Activated CD8-positive, alpha-beta memory T cell treated with anti-CD3 and anti-CD28 coated beads, Interleukin-2, amount 50 U/mL, for 4 hours (primary cell): ENCODE measurements at regions not wholly inside any gene's neighbourhood (a gene's known extent, or its start where the extent isn't known, plus 50 kb on each side); places are given as distances from the start of the nearest gene placed in this dataset.
"Not testable (repeated sequence)": the region's sequence is repeated elsewhere in the genome, so short reads cannot be mapped to it uniquely, and the experiment has no call there.

Experiments used
- DNase-seq: peaks from one replicate; pipeline ENCODE4 v3.0.0-alpha.2; 2020

DNA sequence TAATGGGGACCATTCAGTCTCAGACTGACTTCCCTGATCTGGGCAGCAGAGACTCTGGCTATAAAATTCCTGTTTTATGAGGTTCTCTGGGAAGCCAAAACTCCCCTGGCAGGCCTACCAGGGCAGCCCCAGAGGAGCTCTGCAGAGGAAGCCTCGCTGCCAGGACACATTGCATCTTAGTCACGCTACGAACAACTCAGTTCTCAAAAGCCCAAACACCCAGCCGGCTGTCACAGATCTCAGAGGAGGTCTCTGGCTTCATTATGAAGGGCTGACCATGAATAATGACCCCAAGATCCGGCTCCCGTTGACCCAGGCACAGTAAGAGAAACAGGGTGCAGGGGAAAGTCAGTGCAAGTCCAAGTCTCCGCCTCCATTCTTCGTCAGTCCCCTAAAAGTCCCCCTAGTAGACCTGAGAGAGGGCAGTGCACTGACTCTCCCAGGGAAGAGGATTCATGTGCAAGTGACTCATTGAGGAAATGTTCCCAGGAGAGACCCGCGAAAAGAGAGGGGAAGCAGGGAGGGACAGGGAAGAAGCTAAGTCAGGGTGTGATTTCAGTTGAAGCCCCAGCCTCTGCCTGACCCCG is 212.3 kb downstream of the CYP26B1 start:
- no peak for DNase-seq

DNA sequence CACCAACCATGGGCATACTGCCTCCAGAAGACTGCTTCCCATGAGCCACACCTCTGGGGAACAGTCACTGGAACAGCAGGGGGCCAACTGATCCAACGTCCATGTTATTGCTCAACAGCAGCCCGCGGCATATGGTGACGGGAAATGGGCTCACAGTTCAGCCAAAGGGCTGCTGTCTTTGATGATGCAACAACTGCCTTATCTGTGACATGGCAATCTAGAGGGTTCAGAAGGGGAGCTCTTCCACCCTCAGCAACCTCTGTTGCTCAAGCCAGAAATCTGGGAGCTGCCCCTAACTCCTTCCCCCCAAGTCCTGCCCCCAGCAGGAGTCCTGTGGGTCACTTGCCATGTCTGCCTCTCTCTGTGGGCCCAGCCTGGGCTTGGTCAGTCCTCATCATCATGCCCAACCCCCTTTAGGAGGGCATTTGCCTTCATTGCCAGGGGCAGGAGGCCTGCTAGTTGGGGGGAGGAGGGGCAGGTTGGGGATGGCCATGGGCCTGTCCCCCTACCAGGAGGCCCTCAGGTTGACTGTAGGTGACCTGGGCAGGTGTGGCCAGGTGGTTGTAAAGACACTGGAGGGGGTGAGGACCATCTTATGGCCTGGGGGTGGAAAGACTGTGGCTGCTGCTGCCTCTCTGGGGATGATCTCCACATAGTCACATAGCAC is 212.9 kb downstream of the CYP26B1 start:
- DNase-seq: no peak

GRCh38 chr2:71934320-71934593 is 213.4 kb downstream of the CYP26B1 start:
- DNase-seq: no peak

DNA sequence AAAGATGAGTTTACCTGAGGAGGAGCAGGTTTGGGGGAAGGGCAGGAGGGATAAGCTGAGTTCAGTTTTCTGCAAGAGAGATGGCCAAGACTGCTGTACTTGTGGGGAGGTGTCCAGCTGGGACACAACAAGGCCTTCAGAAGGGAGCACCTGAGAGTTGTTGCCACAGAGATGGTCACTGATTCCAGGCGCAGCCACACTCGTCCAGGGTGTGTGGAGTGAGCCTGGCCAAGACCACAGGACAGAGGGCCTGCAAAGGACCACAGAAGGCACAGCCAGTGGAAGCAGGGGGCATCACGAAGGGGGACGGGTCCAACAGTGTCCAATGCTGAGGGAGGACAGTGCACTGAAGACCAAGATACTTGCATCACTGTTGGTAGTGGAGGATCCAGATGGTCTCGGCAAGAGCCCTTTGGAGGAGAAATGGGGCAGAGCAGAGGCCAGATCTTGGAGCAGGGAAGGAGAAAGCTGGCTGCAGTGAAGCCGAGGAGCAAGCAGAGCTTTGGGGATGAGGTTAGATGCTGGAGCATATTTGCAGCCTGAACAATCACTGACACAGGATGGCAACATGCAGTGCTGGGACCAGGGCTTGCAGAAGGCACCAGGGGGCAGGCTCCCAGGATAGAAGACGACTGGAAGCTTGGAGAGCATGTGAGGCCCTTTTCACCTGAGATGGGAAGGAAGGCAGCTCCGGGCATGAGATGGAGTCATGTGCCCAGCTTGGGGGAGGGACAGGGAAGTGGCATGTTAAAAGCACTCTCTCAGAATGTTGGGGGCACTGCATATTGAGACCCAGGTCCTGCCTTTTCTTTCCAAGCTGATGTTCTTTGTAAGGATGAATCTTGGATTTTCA is 214.0 kb downstream of the CYP26B1 start:
- DNase-seq: no peak

DNA sequence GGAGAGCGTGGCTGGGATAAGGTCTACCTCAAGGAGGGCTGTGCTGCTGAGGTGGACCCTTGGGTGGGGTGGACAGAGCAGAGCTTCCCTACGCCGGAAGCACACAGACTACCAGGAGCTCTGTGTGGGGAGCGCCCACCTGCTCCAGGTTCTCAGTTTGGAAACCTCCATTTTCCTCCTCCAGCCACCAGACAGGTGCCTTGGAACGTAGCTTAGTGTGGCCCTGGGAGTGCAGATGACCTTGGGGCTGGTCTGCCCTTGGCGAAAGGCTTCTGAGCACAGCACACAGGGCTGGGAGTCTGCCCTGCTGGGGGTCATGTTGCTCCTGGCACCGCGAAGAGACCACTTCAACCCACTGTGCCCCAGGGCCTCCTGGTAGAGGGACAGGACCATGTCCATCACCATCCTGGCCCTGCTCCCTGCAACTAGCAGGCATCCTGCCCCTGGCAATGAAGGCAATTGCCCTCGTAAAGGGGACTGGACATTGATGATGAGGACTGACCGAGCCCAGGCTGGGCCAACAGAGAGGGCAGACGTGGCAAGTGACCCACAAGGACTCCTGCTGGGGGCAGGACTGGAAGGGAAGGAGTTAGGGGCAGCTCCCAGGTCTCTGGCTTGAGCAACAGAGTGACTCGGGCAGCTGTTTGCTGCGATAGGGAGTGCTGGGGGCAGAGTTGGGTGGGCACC is 214.7 kb downstream of the CYP26B1 start:
- DNase-seq: no peak

DNA sequence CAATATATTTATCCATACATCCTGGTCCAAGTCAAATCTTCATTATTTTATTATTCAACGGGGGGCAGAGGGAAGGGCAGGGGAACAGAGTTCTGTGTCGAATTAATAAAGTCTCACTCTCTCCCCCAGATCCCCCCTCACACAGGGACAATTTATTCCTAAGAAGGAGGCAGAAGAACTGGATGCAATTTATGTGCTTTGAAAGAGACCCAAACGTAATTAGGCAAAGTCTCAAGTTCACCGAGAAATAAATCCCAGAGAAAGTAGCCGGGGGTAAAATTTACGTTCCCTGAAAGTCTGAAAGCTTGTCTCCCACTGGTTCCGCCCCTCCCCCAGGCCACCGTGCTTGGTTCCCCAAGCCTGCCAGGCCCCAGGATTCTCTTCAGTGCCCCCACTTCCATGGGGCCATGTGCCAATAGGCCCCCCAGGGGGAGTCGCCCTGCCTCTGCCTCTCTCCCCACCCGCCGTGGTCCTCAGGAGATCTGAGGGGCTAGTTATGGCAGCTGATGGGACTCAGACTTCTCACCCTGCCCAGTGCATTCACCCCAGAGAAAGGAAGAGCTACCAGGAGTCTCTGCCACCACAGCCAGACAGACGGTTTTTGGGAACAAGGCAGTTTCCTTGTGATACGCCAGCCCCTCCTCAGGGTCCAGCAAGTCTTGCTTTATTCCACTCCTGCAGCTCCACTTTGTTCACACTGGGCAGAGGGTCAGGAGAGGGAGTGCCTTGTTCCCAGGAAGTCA is 215.5 kb downstream of the CYP26B1 start:
- DNase-seq: no peak

- no peak for DNase-seq
Measured at GRCh38 chr2:71930049-71930681, 217.5 kb downstream of the CYP26B1 start.

- DNase-seq: no peak
Measured at GRCh38 chr2:71929482-71929772, 218.2 kb downstream of the CYP26B1 start.

- no peak for DNase-seq
Measured at GRCh38 chr2:71928734-71929481, 218.8 kb downstream of the CYP26B1 start.

GRCh38 chr2:71927757-71928715 is 219.6 kb downstream of the CYP26B1 start:
- DNase-seq: no peak

DNA sequence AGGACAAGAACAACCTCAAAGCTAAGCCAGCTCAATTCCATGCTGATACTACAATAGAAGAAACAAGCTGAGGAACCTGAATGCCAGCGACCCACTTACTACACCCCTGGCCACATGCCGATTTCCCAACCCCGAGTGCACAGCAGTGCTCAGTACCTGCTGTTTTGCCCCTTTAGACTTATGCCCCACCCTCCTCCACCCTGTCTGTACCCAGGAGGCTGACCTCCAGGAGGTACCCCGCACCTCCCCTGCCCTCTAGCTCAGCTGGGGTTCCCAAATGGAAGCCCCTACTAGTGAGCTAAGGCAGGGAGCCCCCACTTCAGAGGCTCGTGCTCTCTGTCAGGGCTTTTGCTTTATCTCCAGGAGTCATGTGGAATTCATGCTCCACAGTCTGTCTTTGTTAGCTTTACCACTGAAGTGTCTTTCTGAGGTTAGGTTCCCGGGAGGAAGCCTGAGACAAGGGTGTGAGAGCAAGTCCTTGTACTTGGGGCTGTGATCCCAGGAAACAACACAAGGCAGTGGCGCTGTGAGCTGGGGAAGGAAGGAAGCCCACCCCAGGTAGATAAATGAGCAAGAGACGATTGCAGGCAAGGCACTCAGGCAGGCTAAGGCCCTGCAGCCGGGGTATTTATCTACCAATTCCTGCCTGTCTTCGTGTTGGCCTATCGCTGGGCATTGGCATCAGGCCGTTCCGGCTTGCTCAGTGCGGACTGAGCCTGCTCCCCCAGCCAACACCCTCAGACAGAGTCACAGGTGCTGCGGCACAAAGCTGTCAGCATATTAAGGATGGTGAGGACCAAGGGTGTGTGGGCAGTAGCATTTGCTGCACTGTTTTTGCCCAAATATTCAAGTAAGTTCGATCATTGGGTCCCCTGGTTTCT is 220.5 kb downstream of the CYP26B1 start:
- no peak for DNase-seq

- DNase-seq: no peak
Measured at GRCh38 chr2:71926089-71926447, 221.6 kb downstream of the CYP26B1 start.

GRCh38 chr2:71925268-71926088 is 222.2 kb downstream of the CYP26B1 start:
- no peak for DNase-seq

GRCh38 chr2:71923887-71924533 is 223.7 kb downstream of the CYP26B1 start:
- DNase-seq: peak; percentile 40

DNA sequence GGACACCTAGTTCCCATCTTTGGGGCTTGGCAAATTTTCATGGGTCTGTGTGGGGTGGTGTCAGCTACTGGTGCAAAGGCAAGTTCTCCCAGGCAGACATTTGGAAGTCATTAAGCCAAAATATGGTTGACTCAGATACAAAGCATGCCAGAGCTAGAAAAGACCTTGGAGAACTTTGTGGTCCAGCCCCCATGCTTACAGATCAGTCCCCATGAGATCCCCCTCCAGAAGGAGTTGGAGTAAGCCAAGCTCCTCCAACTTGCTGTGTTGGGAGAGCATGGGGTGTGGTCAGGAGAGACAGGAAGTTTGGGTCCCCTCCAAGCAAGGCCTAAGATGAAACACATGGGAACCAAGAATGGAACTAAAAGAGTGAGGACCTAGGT is 224.5 kb downstream of the CYP26B1 start:
- no peak for DNase-seq

- no peak for DNase-seq
Measured at GRCh38 chr2:71922499-71923142, 225.0 kb downstream of the CYP26B1 start.

- no peak for DNase-seq
Measured at GRCh38 chr2:71922091-71922490, 225.6 kb downstream of the CYP26B1 start.

DNA sequence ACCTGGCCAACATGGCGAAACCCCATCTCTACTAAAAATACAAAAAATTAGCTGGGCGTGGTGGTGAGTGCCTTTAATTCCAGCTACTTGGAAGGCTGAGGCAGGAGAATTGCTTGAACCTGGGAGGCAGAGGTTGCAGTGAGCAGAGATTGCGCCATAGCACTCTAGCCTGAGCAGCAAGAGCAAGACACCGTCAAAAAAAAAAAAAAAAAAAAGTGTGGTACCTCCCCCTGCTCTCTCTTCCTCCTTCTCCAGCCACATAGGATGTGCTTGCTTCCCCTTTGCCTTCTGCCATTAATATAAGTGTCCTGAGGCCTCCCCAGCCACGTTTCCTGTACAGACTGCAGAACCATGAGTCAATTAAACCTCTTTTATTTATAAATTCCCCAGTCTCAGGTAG is 226.8 kb downstream of the CYP26B1 start:
- not testable (repeated sequence) for DNase-seq
